SU-DHL-6 (cell line): ENCODE measurements at regions not wholly inside any gene's neighbourhood (a gene's known extent, or its start where the extent isn't known, plus 50 kb on each side); places are given as distances from the start of the nearest gene placed in this dataset.

ENCODE experiments used
- H2AFZ ChIP-seq: fragments of 200-600 bp; sonication (generic); 2 replicates; pipeline ENCODE4 v1.6.1; 2014; ENCODE audit warnings: low read depth, mild to moderate bottlenecking, moderate library complexity, mixed read lengths, antibody characterized with exemption, low read length; ENCODE audit not compliant: severe bottlenecking
- H3F3A ChIP-seq: fragments of 200-600 bp; shearing (Covaris generic); 2 replicates; pipeline ENCODE4 v1.6.0; 2016; ENCODE audit warnings: antibody characterized with exemption, mild to moderate bottlenecking; ENCODE audit not compliant: insufficient read depth
- H3K27ac ChIP-seq: fragments of 200-600 bp; sonication (generic); 2 replicates; pipeline ENCODE4 v1.5.1; 2016; ENCODE audit warnings: low read depth, mild to moderate bottlenecking, low read length, moderate library complexity, mixed read lengths
- H3K27me3 ChIP-seq: fragments of 200-600 bp; sonication (generic), shearing (Covaris generic); 2 replicates; pipeline ENCODE4 v1.6.0; 2014; ENCODE audit warnings: mild to moderate bottlenecking, low read length
- H3K36me3 ChIP-seq: fragments of 200-600 bp; sonication (generic); 2 replicates; pipeline ENCODE4 v1.6.1; 2014; ENCODE audit warnings: mild to moderate bottlenecking, low read length, mixed read lengths
- H3K4me2 ChIP-seq: fragments of 300-600, 200-600 bp; shearing (Covaris generic), sonication (generic); 2 replicates; pipeline ENCODE4 v1.6.0; 2014; ENCODE audit warnings: low read length, low read depth, mild to moderate bottlenecking; ENCODE audit not compliant: poor library complexity, severe bottlenecking
- H3K4me3 ChIP-seq: fragments of 200-600 bp; sonication (generic); 2 replicates; pipeline ENCODE4 v1.5.1; 2014; ENCODE audit warnings: antibody characterized with exemption, low read length, mild to moderate bottlenecking, mixed read lengths; ENCODE audit not compliant: insufficient read depth, poor library complexity, severe bottlenecking
- H3K79me2 ChIP-seq: fragments of 200-600 bp; sonication (generic); 2 replicates; pipeline ENCODE4 v1.6.1; 2014; ENCODE audit warnings: mild to moderate bottlenecking, low read length, moderate library complexity; ENCODE audit not compliant: insufficient read depth
- H3K9ac ChIP-seq: fragments of 200-600 bp; sonication (generic); 2 replicates; pipeline ENCODE4 v1.7.0; 2014; ENCODE audit warnings: mild to moderate bottlenecking, low read length
- H3K9me2 ChIP-seq: fragments of 200-600 bp; sonication (generic); replicated peaks from 2 replicates; pipeline ENCODE4 v1.6.1; 2014; ENCODE audit warnings: low read length; ENCODE audit not compliant: insufficient read depth
- H3K9me3 ChIP-seq: fragments of 200-600 bp; sonication (generic); 2 replicates; pipeline ENCODE4 v1.6.1; 2014; ENCODE audit warnings: low read length, mixed read lengths; ENCODE audit not compliant: insufficient read depth
- H4K20me1 ChIP-seq: fragments of 200-600 bp; sonication (generic); 2 replicates; pipeline ENCODE4 v1.6.1; 2014; ENCODE audit warnings: low read depth, mild to moderate bottlenecking, antibody characterized with exemption, low read length, moderate library complexity, mixed read lengths
- EZH2phosphoT487 ChIP-seq: fragments of 200-600 bp; sonication (generic), shearing (Covaris generic); conservative IDR thresholded peaks from 2 replicates; pipeline ENCODE4 v1.6.1; 2018; ENCODE audit warnings: mild to moderate bottlenecking, antibody characterized with exemption, low read length, moderate library complexity, mixed read lengths
- TF ChIP-seq, protein P1 (sequence below): fragments of 200-600 bp; sonication (generic); IDR thresholded peaks from one replicate; pipeline ENCODE4 v1.5.1; 2017; ENCODE audit warnings: antibody characterized with exemption, mild to moderate bottlenecking, low read length, moderate library complexity; ENCODE audit not compliant: insufficient read depth, poor library complexity, severe bottlenecking

DNA sequence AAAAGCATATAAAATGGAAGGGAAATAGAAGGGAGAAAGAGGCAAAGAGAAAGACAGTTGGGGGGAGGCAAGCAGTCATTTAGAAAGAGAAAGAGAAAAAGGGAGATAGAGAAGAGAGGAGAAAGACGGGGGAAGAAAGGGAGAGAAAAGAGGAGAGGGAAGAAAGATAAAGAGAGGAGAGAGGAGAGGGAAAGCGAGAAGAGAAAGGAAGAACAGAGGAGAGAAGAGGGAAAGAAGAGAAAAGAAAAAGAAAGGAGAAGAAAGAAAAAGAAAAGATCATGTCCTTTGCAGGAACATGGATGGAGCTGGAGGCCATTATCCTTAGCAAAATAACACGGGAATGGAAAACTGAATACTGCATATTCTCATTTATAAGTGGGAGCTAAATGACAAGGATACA, 247.7 kb downstream of the MIAT start:
- Histone ChIP-seq H4K20me1 (no peaks in the 10 kb centered on the region), H2AFZ (no peak overlapping the region), H3K9ac (no peak overlapping the region), H3F3A (no peaks in the 10 kb centered on the region), H3K79me2 (no peaks in the 10 kb centered on the region), H3K9me3 (no peaks in the 10 kb centered on the region), H3K27ac (no peak overlapping the region), H3K4me3 (no peak overlapping the region), H3K36me3 (no peaks in the 10 kb centered on the region), H3K9me2 (no peaks in the 10 kb centered on the region), H3K27me3 (no peaks in the 10 kb centered on the region), H3K4me2 (no peak overlapping the region)
- TF ChIP-seq, protein P1, sequence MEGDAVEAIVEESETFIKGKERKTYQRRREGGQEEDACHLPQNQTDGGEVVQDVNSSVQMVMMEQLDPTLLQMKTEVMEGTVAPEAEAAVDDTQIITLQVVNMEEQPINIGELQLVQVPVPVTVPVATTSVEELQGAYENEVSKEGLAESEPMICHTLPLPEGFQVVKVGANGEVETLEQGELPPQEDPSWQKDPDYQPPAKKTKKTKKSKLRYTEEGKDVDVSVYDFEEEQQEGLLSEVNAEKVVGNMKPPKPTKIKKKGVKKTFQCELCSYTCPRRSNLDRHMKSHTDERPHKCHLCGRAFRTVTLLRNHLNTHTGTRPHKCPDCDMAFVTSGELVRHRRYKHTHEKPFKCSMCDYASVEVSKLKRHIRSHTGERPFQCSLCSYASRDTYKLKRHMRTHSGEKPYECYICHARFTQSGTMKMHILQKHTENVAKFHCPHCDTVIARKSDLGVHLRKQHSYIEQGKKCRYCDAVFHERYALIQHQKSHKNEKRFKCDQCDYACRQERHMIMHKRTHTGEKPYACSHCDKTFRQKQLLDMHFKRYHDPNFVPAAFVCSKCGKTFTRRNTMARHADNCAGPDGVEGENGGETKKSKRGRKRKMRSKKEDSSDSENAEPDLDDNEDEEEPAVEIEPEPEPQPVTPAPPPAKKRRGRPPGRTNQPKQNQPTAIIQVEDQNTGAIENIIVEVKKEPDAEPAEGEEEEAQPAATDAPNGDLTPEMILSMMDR, result no peak
- TF ChIP-seq EZH2phosphoT487, result no peak

DNA sequence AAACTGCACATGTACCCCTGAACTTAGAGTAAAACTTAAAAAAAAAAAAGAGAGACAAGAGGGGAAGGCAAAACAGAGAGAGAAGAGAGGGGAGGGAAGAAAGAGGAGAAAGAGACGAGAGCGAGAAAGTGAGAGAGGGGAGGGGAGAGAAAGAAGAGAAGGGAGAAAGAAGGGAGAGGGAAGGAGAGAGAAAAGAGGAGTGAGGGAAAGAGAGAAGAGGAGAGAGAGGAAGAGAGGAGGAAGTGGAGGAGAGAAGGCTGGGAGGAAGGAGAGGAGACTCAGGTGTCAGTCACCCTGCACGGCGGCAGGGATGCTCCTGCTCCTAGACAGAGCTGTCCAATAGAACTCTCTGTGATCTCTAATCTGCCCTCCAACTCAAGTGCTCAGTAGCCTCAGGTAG, 248.3 kb downstream of the MIAT start:
- Histone ChIP-seq H3K27ac (no peak overlapping the region), H3K27me3 (no peaks in the 10 kb centered on the region), H3K9me2 (no peaks in the 10 kb centered on the region), H3K4me2 (no peak overlapping the region), H3K36me3 (no peaks in the 10 kb centered on the region), H3K4me3 (no peak overlapping the region), H3K79me2 (no peaks in the 10 kb centered on the region), H3K9me3 (no peaks in the 10 kb centered on the region), H4K20me1 (no peaks in the 10 kb centered on the region), H3K9ac (no peak overlapping the region), H2AFZ (no peak overlapping the region), H3F3A (no peaks in the 10 kb centered on the region)
- TF ChIP-seq, protein P1, result no peak
- TF ChIP-seq EZH2phosphoT487, result no peak

DNA sequence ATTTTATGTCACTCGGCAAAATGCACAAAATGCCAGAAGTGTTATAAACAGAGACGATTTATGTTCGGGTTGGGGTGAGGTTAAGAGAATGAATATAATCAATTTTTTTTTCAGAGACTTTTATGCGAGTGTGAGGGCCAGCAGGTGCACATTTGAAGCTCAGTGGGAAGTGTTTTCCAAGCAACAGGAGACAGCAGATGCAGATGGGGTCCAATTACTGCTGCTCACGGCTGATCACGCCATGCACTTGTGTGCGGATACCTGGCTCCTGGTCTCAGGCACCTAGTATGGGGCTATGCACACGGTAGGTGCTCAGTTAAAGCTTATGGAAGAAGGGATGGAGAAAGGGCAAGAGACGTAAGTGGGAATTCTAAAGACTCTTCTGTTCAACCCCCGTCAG, 249.1 kb downstream of the MIAT start:
- no peak overlapping the region for H3K4me2 ChIP-seq
- TF ChIP-seq EZH2phosphoT487, result no peak
- TF ChIP-seq, protein P1, result no peak
- no peak overlapping the region for H3K27ac ChIP-seq
- H3K36me3 ChIP-seq, result no peaks in the 10 kb centered on the region
- H3K9me3 ChIP-seq, result no peaks in the 10 kb centered on the region
- no peak overlapping the region for H3K9ac ChIP-seq
- H3K27me3 ChIP-seq, result no peaks in the 10 kb centered on the region
- no peaks in the 10 kb centered on the region for H3F3A ChIP-seq
- no peak overlapping the region for H2AFZ ChIP-seq
- H3K4me3 ChIP-seq, result no peak overlapping the region
- H3K79me2 ChIP-seq, result no peaks in the 10 kb centered on the region
- no peaks in the 10 kb centered on the region for H4K20me1 ChIP-seq
- H3K9me2 ChIP-seq, result no peaks in the 10 kb centered on the region

DNA sequence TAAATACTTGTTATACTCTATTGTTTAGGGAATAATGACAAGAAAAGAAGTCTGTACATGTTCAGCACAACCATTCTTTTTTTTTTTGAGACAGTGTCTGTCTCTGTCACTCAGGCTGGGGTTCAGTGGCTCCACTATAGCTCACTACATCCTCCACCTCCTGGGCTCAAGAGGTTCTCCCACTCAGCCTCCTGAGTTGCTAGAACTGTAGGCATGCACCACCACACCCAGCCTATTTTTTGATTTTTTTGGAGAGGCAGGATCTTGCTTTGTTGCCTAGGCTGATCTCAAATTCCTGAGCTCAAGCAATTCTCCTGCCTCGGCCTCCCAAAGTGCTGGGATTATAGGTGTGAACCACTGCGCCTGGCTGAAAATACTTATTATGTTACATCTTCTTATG, 250.0 kb downstream of the MIAT start:
- H3K4me2 ChIP-seq, result no peak overlapping the region
- no peak overlapping the region for H3K27ac ChIP-seq
- no peaks in the 10 kb centered on the region for H3K79me2 ChIP-seq
- H3K4me3 ChIP-seq, result no peak overlapping the region
- no peaks in the 10 kb centered on the region for H3K9me2 ChIP-seq
- H3K9ac ChIP-seq, result no peak overlapping the region
- H4K20me1 ChIP-seq, result no peaks in the 10 kb centered on the region
- H3F3A ChIP-seq, result no peaks in the 10 kb centered on the region
- no peaks in the 10 kb centered on the region for H3K9me3 ChIP-seq
- no peaks in the 10 kb centered on the region for H3K27me3 ChIP-seq
- no peak overlapping the region for H2AFZ ChIP-seq
- TF ChIP-seq, protein P1, result no peak
- no peak for TF ChIP-seq EZH2phosphoT487
- no peaks in the 10 kb centered on the region for H3K36me3 ChIP-seq
